K562 (cell line): ENCODE measurements at regions not wholly inside any gene's neighbourhood (a gene's known extent, or its start where the extent isn't known, plus 50 kb on each side); places are given as distances from the start of the nearest gene placed in this dataset.

Experiments
- ATAC-seq: fragments of 200-7000 bp; cut with Tn5 transposase; 3 replicates; pipeline ENCODE4 v1.9.1; 2020; ENCODE audit warnings: moderate library complexity
- BruUV-seq: library from RNA; stranded (reverse); fragments of 400-500 nt; replicated peaks from 2 replicates; lab custom pipeline; 2021; lab: Mats Ljungman, UMichigan
- CTCF ChIA-PET: fragments of 300-600 bp; formaldehyde crosslinking; extraction: SDS; loops from one replicate; lab custom pipeline; 2021; ENCODE audit warnings: low intra/inter-chr PET ratio; lab: Yijun Ruan, JAX
- POLR2A ChIA-PET: fragments of 300-600, 350-650 bp; sonication (Branson Sonifier 250); formaldehyde crosslinking; extraction: SDS; loops from one replicate; lab custom pipeline; 2021; ENCODE audit warnings: antibody characterized with exemption, inconsistent platforms; lab: Yijun Ruan, JAX
- DNase-seq, 4 experiments: peaks; one replicate each; pipeline versions ENCODE4 v3.0.0 to v3.0.0-alpha.2; 2011 to 2018; ENCODE audit warnings: low spot score in 3 of 4, mixed read lengths in 3 of 4; ENCODE audit errors: extremely low read depth in 1 of 4
- FAIRE-seq: peaks from 2 replicates; lab custom pipeline; 2011; peaks lifted over from hg19 to GRCh38; lab: Jason Lieb, UNC
- H2AFZ ChIP-seq: 2 replicates; pipeline ENCODE4 v1.6.0; 2011; ENCODE audit warnings: low read depth, low read length, control low read depth, inconsistent platforms
- H3K27ac ChIP-seq: fragments of 200-600 bp; 3 replicates; pipeline ENCODE4 v1.8.0; 2011; ENCODE audit warnings: low read depth, mild to moderate bottlenecking, control low read depth, inconsistent platforms, low read length, moderate library complexity, mixed read lengths; ENCODE audit errors: extremely low read depth
- H3K27me3 ChIP-seq, 2 experiments: fragments of 300-600 bp in 1 of 2; 2 replicates in 1 of 2; 3 replicates in 1 of 2; pipeline versions ENCODE4 v1.6.0 to v1.8.0; 2011; ENCODE audit warnings: inconsistent platforms in 2 of 2, low read length in 2 of 2, mild to moderate bottlenecking in 1 of 2, mixed read lengths in 1 of 2, moderate library complexity in 1 of 2; ENCODE audit not compliant: control insufficient read depth in 2 of 2, insufficient read depth in 2 of 2
- H3K36me3 ChIP-seq: fragments of 300-600 bp; 3 replicates; pipeline ENCODE4 v1.8.0; 2011; ENCODE audit warnings: mild to moderate bottlenecking, low read length, inconsistent platforms; ENCODE audit not compliant: control insufficient read depth, insufficient read depth
- H3K4me1 ChIP-seq, 2 experiments: fragments of 200-600 bp in 1 of 2; replicated peaks in 1 of 2; 2 replicates in 1 of 2; 3 replicates in 1 of 2; pipeline versions ENCODE4 v1.5.1 to v1.8.0; 2011; ENCODE audit warnings: inconsistent platforms in 2 of 2, low read length in 2 of 2, mild to moderate bottlenecking in 1 of 2, mixed read lengths in 1 of 2, moderate library complexity in 1 of 2; ENCODE audit not compliant: control insufficient read depth in 2 of 2, insufficient read depth in 2 of 2
- H3K4me2 ChIP-seq: 2 replicates; pipeline ENCODE4 v1.6.1; 2011; ENCODE audit warnings: low read length, control low read depth, inconsistent platforms, mixed read lengths; ENCODE audit not compliant: insufficient read depth
- H3K4me3 ChIP-seq: fragments of 200-600 bp; sonication (generic), shearing (Covaris generic); 2 replicates; pipeline ENCODE4 v1.5.1; 2016; ENCODE audit warnings: control low read depth, inconsistent platforms
- H3K79me2 ChIP-seq: fragments of 200-600 bp; 3 replicates; pipeline ENCODE4 v1.8.0; 2011; ENCODE audit warnings: low read length, inconsistent platforms; ENCODE audit not compliant: control insufficient read depth, insufficient read depth
- H3K9ac ChIP-seq, 2 experiments: 2 replicates each; pipeline versions ENCODE4 v1.6.0 to v1.6.1; 2011; ENCODE audit warnings: low read depth in 2 of 2, low read length in 2 of 2, control low read depth in 1 of 2, inconsistent platforms in 1 of 2, mild to moderate bottlenecking in 1 of 2, mixed read lengths in 1 of 2; ENCODE audit not compliant: insufficient read depth in 1 of 2
- H3K9me1 ChIP-seq: one replicate; pipeline ENCODE4 v1.6.0; 2011; ENCODE audit warnings: inconsistent platforms, mild to moderate bottlenecking, low read length, moderate library complexity; ENCODE audit not compliant: control insufficient read depth, insufficient read depth
- H3K9me3 ChIP-seq: replicated peaks from 2 replicates; pipeline ENCODE4 v1.5.1; 2011; ENCODE audit warnings: low read depth, low read length, inconsistent platforms; ENCODE audit not compliant: control insufficient read depth, insufficient read depth
- H4K20me1 ChIP-seq: replicated peaks from 2 replicates; pipeline ENCODE4 v1.6.1; 2011; ENCODE audit warnings: low read length, inconsistent platforms, mixed read lengths; ENCODE audit not compliant: control insufficient read depth, insufficient read depth
- DACH1 ChIP-seq: fragments of 450-650 bp; IDR thresholded peaks from 2 replicates; pipeline ENCODE4 v1.6.1; 2018; ENCODE audit not compliant: partially characterized antibody
- ETV1 ChIP-seq: fragments of 450-650 bp; conservative IDR thresholded peaks from 2 replicates; pipeline ENCODE4 v1.6.1; 2016; ENCODE audit warnings: missing genetic modification characterization, control low read depth, low read depth, missing compliant biosample characterization
- JUN ChIP-seq, 2 experiments: sonication (generic) in 1 of 2; formaldehyde crosslinking in 1 of 2; IDR thresholded peaks; 2 replicates each; pipeline versions ENCODE4 v1.6.1 to v1.8.0; 2012 to 2022; ENCODE audit warnings: borderline replicate concordance in 2 of 2, mild to moderate bottlenecking in 2 of 2, improper control_type of control experiment in 1 of 2, low read depth in 1 of 2, low read length in 1 of 2, missing genetic modification reagents in 1 of 2
- NFYB ChIP-seq: IDR thresholded peaks from 2 replicates; pipeline ENCODE4 v1.6.1; 2011; ENCODE audit warnings: mild to moderate bottlenecking, moderate library complexity; ENCODE audit not compliant: insufficient read length; ENCODE audit errors: extremely low read depth
- TCF7 ChIP-seq: sonication (generic); IDR thresholded peaks from 2 replicates; pipeline ENCODE4 v1.6.1; 2016; ENCODE audit warnings: antibody characterized with exemption, borderline replicate concordance
- ZNF253 ChIP-seq: fragments of 250-450 bp; sonication (Bioruptor Pico); conservative IDR thresholded peaks from 2 replicates; pipeline ENCODE4 v1.6.1; 2021; ENCODE audit warnings: mild to moderate bottlenecking
- ZNF512 ChIP-seq: IDR thresholded peaks from 2 replicates; pipeline ENCODE4 v1.6.1; 2016; ENCODE audit warnings: missing genetic modification characterization, missing compliant biosample characterization
- WGBS: fragments of 100-300 bp; shearing (Covaris generic); methylation state at CpG from one replicate; pipeline ENCODE4 v1.1.6; 2016; ENCODE audit warnings: low coverage, mixed read lengths; ENCODE audit not compliant: insufficient coverage; ENCODE audit errors: missing lambda C conversion rate; 5-methylcytosine and 5-hydroxymethylcytosine counted together
- in situ Hi-C: fragments of 300-500 bp; cut with MboI; formaldehyde crosslinking; loops from 4 replicates; pipeline ENCODE4 v1.15.0; 2018; ENCODE audit warnings: inconsistent platforms, mixed read lengths
- intact Hi-C: fragments of 100-400 bp; cut with micrococcal nuclease; formaldehyde crosslinking; loops from 2 replicates; pipeline ENCODE4 v1.14.2; 2022

- Histone ChIP-seq H3K4me3 (no peak overlapping the region), H3K9me3 (no peaks in the 10 kb centered on the region), H3K27me3 (peaks cover 0 to 8% of the 10 kb centered on the region in 2 experiments; a peak in 2 of 5 replicates), H2AFZ (no peak overlapping the region), H3K4me2 (no peak overlapping the region), H3K36me3 (no peaks in the 10 kb centered on the region), H3K4me1 (no peaks in the 10 kb centered on the region; a peak in 1 of 5 replicates), H4K20me1 (no peaks in the 10 kb centered on the region), H3K9me1 (no peaks in the 10 kb centered on the region), H3K79me2 (no peaks in the 10 kb centered on the region), H3K9ac (no peak overlapping the region), H3K27ac (no peak overlapping the region)
- CTCF ChIA-PET, result no interaction called here
- TF ChIP-seq TCF7 (no peak), ETV1 (no peak), ZNF253 (no peak), ZNF512 (tag) (no peak), JUN (IDR thresholded peaks at IDR 0.05; ENCODE audit: borderline replicate concordance, low read depth, low read length) (no peak), JUN (CRISPR knock-in tag; IDR thresholded peaks at IDR 0.05; ENCODE audit: borderline replicate concordance) (no peak), DACH1 (no peak), NFYB (no peak)
- POLR2A ChIA-PET, result no interaction called here
- in situ Hi-C loops, result no loop called here
- BruUV-seq, result no TSS peak
- FAIRE-seq (no peak), DNase-seq (no peak), ATAC-seq (no peak)
- intact Hi-C loops, result no loop called here
- 0% methylated on average over 4 of the region's 4 CpGs for WGBS
These were observed 77.1 kb upstream of the IGFBP7 start for GRCh38 chr4:57187246-57187645.
